ENCODE measurements at regions not wholly inside any gene's neighbourhood (a gene's known extent, or its start where the extent isn't known, plus 50 kb on each side); places are given as distances from the start of the nearest gene placed in this dataset.

DNA sequence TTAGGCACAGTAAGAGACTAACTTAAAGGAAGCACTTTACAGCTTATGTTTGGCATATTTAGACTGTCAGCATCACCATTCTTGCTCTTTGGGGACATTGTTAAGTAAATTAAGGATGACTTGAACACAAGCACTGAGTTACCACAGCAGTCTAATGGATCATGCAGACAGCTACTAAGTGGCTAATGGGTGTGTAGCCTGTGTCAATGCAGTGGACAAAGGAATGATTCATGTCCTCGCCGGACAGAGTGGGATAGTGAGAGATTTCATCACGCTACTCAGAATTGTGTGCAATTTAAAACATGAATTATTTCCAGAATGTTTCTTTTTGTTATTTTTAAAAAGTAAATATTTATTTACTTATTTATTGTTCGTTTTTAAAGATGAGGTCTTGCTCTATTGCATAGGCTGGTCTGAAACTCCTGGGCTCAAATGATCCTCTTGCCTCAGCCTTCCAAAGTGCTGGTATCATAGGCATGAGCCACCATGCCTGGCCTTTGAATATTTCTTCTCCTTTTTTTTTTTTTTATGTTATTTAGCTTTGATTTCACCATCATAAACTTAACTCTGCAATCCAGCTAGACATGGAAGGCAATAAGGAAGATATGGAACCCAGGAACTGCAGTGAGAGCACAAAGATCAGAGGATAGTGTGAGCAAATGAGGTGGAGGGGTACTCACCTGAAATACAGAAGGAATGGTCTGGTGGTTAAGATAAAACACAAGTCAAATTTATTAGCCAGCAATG, 53.0 kb upstream of the KLF4 start:
- DNase-seq (ENCODE audit: insufficient read length, low spot score) (no peak), FAIRE-seq (no peak)
- TF ChIP-seq POLR2A (IDR thresholded peaks at IDR 0.05; ENCODE audit: low read depth, low read length) = no peak

DNA sequence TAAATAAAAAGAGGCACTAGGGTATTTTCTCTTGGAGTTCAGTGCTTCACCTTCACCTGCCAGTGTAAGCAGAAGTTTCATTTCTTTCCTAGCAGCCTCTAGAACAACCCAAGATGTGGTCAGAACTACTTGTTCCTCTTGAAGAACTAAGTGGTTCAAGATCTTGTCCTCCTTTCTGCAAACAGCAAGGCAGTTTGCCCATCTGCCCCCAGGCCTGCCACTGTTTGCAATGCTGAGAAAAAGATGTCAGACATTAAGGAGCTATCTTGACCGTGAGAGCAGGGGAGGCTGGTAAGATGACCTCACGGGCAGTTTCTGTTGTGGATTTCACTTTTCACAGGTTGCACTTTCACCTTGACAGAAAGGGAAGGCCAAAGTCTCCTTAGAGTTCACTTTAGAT, 52.0 kb upstream of the KLF4 start:
- no peak for DNase-seq (ENCODE audit: insufficient read length, low spot score)
- no peak for FAIRE-seq
- no peak for TF ChIP-seq POLR2A (IDR thresholded peaks at IDR 0.05; ENCODE audit: low read depth, low read length)

DNA sequence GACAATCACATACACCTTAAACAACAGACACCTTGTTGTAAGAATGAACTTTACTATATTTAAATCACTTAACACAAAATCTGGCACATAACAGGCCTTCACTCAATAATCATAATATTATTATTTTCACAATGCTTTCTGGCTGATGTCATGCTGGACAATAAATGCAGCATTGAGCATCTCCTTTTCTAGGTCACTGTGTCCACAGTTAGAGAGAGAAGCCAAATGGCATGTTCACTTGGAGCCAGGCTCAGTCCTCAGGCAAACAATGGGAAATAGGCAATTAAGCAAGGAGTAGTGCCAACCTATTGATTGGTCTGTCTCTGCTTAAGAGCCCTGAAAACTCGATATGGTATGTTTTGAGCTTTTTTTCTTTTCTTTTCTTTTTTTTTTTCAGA, 50.6 kb upstream of the KLF4 start:
- DNase-seq (ENCODE audit: insufficient read length, low spot score) (no peak), FAIRE-seq (no peak)
- no peak for TF ChIP-seq POLR2A (IDR thresholded peaks at IDR 0.05; ENCODE audit: low read depth, low read length)

DNA sequence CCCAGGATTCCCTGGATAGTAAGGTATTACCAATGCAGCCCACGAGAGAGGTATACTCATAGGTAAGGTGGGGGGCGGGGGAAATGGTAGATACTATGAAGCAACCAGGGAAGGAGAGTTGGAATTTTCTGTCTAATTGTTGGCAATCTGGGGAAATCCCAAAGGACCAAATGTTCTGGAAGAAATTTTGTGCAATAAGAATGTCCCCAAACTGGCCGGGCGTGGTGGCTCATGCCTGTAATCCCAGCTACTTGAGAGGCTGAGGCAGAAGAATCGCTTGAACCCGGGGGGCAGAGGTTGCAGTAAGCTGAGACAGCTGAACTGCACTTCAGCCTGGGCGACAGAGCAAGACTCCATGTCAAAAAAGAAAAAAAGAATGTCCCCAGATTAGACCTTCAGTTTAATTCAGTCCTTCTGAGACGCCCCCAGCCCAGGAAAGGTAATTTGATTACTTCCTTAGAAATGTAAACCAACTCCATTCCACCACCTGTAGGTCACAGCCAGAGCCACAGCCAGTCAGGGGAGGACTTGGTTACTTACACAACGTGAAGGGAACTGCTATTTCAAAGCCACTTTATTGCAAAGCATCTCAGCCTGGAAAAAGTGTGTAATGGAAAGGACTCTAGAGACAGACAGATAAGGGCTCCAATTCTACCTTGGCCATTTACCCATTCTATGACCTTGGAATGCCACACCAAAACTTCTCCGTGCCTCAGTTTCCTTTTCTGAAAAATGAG, 50.0 kb upstream of the KLF4 start:
- no peak for TF ChIP-seq POLR2A (IDR thresholded peaks at IDR 0.05; ENCODE audit: low read depth, low read length)
- no peak for FAIRE-seq
- no peak for DNase-seq (ENCODE audit: insufficient read length, low spot score)

Data from H54 (cell line).